Caki2 (cell line): ENCODE measurements at regions not wholly inside any gene's neighbourhood (a gene's known extent, or its start where the extent isn't known, plus 50 kb on each side); places are given as distances from the start of the nearest gene placed in this dataset.
"Not testable (repeated sequence)": the region's sequence is repeated elsewhere in the genome, so short reads cannot be mapped to it uniquely, and the experiment has no call there.

ENCODE experiments used
- DNase-seq: peaks from one replicate; pipeline ENCODE4 v3.0.0-alpha.2; 2015; ENCODE audit warnings: low read depth
- in situ Hi-C: cut with HindIII; loops from 2 replicates; pipeline ENCODE4 v1.10.0; 2016; ENCODE audit warnings: low sequenced_read_pairs, low pct_unique_long_range_greater_than_20kb, mixed read lengths

DNA sequence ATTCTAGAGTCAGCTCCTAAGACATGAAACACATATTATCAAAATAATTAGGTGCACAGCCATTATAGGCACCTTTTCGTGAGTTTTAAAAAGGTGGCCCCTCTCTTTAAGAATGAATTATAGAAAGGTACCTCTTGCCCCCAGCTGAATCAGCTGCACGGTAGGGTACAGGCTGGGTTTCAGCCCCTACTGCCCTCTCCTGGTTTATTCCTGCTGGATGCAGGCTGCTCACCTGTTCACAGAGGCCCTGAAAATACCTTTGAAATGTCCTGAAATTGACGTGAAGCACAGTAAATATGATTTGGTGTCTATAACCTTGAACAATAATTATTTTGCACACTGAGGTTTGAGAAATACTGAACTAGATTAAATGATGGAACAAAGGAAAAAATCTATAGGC is 504.8 kb upstream of the SGCD start:
- DNase-seq = no peak
- in situ Hi-C loops = no loop called here

DNA sequence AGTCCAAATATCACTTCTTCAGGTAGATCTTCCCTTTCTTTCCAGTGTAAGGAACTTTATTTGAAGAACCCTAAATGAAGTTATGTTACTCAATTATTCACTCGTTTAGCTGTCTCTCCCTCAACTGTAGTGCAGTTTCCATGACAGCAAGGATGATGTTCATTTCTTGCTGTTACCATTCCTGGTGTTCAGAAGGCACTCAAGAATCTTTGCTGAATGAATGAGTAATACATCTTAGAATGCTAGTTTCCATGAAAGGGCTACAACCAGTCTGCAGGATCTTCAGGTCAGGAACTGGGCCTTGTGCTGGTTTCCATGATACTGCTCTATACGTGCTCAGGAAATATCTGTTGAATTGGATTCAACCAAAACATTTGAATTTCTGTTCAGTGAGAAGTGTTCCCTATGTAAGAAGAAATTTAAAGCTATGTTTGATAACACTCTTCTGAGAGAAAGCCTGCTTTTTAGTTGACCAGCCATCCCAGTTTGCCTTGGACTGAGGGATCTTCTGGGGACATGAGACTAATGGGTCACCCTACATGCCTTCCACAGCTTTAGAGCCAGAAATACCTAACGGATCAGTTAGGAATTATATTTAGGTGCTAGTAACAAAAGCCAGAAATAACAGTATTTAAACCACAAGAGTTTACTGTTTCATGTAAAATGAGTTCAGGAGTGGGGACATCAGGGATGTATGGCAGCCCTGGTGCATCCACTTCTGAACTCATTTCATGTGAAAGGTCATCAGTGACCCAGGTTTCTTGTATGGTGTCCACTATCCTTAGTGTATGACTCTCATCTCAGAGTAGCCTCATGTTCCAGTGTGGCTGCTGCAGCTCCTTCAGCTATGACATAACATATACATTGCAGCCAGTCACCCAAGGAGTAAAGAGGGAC is 500.1 kb upstream of the SGCD start:
- in situ Hi-C loops = no loop called here
- no peak for DNase-seq

DNA sequence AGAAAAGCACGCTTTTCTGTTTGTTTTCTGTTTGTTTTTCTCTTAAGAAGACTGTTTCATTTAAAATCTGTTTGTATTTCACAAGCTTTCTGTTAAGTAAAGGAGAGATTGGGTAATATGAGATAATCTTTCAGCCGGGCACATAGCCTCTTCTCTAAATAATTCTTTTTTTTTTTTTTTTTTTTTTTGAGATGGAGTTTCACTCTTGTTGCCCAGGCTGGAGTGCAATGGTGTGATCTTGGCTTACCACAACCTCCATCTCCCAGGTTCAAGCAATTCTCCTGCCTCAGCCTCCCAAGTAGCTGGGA is 499.5 kb upstream of the SGCD start:
- DNase-seq, in situ Hi-C loops: not testable (repeated sequence)

DNA sequence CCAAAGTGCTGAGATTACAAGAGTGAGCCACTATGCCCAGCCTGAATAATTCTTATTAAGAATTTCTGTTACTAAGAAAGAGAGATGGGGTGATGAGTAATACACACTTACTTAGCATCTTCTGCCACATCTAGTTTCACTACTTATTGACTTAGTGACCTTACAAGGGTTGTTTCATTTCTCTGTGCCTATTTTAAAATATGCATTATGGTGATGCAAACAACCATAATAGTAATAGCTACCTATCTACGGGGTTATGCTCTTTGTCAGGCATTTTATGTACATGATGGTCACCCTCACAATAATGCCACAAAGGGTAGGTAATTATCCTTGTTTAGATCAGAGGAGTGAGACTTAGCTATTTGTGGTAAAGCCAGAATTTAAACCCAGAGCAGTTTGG is 499.0 kb upstream of the SGCD start:
- in situ Hi-C loops = no loop called here
- no peak for DNase-seq

DNA sequence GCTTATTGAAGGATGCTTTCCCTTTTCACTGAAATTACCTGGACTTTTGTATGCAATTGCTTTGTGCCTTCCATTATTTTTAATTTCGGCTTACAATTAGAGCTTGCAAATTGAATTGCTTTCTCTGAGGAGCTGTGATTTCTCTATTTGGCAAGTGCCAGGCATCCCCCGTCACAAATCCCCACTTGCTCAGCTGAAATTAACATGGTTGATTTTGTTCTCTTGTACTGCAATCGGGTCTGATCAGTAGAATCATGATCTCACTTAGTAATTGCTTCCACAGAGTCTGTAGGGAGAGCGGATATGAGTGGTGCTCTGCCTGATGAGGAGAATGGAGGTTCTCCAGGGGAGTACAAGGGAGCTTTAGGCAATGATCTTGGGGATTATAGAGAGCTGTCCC is 495.5 kb upstream of the SGCD start:
- no peak for DNase-seq
- in situ Hi-C loops = no loop called here

DNA sequence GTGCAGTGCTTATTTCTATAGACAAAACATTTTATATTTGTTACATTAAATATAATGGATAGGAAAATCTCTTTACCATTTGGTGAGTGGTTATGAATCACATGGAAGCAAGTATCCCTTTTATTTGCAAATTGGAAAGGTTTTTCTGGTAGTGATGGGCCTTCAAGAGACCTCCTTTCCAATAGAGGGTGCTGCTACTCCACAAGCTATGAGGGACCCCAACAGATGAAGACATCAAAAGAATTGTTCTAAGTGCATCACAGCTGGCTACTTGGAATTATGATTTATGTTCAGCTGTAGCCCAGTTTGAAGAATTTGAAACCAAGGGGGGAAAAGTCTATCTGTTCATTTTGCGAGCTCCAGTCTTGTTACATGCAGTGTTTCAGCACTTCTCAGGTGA is 493.7 kb upstream of the SGCD start:
- DNase-seq = no peak
- in situ Hi-C loops = no loop called here

DNA sequence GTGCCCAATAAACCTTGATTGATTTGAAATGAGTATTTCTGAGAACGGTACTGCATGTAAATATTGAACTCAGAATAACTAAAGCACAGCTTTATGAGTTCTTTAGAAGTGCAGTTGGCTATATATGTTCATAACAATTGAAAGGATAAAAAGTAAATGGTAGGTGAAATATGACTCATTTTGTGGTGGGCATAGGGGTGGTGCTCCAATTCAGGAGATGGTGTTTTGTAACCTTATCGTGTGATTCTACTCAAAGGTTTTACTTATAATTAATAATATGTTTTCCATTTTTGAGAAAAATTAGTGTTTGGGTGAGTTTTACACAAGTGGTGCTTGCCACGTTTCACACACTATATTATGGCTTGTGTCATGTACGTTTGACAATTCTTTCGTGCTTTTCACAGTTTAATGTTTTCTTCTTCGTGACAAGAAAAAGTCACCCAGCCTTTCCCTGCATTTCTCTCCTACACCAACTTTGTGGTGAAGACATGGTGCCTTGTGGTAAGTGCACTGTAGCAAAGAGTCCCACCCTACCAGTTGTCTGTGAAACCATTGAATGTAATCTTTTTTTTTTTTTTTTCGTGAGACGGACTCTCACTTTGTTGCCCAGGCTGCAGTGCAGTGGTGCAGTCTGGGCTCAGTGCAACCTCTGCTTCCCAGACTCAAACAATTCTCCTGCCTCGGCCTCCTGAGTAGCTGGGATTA is 492.5 kb upstream of the SGCD start:
- DNase-seq = no peak
- in situ Hi-C loops = no loop called here

DNA sequence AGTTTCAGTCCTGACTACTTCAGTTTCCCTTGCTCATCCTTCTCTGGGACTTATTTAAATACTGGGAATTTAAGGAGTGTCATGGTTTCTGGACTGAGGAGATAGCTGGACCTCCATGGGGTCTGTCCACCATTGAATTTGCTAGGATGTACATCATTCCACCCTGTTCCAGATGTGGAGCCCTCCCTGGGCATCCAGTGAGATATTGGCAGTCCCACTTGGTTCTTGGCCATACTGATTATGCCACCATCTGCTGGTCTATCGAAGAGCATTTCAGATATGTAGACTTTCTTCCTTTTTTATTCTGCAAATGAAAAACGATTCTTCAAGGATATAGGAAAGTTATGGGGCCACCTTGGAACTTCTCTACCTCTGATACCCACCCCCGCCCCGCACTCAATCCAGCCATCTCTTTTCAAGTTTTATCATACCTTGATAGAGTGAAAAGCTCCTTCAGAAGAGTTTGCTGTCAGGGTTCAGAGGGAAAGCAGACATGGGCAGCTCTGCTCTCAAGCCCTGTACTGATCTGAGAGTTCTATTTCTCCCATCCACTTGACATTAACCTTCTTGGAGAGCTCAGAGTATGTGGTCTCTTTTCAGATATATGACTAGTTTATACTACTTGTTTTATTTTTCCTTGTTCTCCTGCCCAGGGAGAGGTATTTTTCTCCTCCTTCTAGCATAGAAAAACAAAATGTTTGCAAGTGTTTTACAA is 490.7 kb upstream of the SGCD start:
- no peak for DNase-seq
- in situ Hi-C loops = no loop called here

DNA sequence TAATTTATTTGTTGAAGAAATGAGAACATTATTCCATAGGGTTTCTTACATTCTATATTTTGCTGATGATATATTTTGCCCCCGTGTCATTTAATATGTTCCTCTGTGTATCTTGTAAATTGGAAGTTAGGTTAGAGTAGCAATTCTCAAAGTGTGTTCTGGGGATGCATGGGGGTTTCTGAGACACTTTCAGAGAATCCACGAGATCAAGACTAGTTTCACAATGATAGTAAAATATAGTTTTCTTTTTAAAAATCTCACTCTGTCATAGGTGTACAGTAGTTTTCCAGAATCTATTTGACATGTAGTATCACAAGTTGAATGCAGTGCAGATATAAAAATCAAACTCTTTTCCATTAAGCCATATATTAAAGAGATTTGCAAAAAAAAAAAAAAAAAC is 488.6 kb upstream of the SGCD start:
- in situ Hi-C loops = no loop called here
- DNase-seq = no peak

DNA sequence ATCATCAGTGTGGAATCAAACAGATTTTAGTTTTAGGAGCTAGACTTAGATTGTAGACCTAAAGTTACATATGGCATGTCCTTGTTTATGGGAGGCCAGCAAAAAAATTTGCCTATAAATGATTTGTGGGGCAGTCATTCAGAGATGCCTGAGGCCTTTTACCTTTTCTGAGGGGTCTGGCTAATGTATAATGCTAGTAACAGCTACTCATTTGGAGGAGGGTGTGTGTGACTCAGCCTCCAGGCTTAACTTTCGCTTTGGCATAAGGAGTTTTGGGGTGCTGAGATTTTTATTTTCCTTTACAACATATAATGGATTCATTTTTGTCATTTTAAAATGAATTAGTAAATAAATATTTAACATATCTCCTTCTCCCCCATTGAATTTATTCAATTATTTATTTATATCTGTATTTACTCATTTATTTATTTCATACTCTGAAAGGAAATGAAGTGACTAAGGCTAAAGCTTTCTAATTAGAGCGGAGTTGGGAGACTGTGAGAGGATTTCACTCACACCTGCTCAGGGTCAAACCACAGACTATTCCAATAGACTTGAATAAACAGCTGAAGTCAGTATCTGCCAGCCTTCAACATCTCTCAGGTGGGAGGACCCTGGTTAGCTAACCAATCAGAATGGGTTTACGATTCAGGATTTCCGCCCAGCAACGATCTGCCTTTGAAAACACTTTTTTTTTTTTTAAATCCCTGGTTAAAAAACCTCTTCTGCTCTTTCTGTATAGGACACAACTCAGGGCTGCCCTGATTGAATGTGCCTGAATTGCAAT is 487.5 kb upstream of the SGCD start:
- in situ Hi-C loops = no loop called here
- DNase-seq = peak; percentile 6

DNA sequence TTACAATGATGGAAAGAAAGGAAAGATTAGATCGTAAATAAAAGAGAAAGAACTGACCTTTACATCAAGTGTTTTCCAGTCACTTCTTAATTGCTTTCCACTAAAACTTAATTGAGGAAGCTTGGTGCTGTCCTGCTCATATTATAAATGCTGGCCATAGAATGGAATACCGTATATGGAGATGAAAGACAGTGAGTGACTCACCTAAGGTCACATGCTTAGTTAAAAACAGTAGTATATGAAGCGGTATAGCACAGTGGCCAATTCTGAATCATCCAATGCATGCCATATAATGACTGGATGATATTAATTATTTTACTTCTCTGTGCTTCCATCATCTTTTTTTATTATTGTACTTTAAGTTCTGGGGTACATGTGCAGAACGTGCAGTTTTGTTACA is 482.4 kb upstream of the SGCD start:
- no peak for DNase-seq
- in situ Hi-C loops = no loop called here

DNA sequence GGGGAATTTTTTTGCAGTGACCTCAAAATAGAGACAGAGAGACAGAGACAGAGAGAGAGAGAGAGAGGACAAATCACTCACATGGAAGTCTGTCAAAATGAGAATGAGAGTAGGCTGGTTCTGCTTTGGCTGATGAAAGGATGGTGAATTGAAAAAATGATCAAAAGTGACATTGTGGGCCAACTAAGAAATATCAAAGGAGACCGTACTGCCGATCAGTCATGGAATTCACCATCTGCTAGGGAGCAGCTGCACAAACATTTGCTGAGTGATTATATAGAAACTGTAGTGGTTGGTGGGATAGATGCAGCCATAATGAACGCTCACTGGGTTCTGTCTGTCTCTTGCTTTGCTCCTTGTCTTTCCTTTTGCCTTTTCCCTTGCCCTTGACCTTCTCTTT is 476.6 kb upstream of the SGCD start:
- DNase-seq = no peak
- in situ Hi-C loops = no loop called here

DNA sequence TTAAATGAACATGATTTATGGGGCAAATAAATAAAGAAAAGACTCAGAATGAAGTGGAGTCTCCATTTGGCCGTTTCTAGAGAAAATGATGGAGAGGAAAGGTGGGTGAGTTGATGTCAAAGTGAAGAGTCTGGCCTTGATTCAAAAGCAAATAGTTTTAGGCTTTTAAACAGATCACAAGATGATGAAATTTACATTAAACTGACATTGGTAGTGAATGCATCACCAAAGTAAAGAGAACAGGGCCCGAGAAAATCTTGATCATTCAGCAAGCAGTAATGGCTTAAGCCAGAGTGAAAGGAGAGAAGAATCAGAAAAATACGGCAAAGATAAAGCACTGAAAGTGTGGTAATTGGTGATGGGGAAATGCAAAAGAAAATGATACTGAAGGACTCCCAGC is 460.0 kb upstream of the SGCD start:
- in situ Hi-C loops = no loop called here

DNA sequence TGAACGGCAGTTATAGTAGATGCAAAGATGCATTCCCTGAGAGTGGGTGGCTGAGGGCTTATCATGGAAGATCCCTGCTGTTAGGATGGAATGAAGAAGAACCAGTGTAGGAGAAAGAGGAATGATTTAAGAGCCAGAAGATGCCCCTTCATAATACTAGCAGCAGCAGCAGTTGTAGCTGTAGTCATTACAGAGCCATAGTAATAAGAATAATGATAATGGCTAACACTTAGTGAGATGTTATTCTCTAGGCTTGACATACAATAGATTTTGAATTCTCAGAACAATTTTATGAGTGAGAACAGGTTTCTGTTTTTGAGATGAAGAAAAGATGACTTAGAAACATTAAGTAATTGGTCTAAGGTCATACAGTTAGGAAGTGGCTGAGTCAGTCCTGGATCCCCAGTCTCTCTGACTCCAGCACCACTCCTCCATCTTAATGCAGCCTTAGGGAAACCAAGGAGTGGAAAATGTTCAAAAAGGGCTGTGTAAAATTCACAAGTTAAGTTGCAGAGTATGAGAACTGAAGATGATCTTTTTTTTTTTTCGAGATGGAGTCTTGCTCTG is 459.4 kb upstream of the SGCD start:
- DNase-seq = no peak
- in situ Hi-C loops = no loop called here

More for the DNA sequence above, 460.0 kb upstream of the SGCD start:
- no peak for DNase-seq

DNA sequence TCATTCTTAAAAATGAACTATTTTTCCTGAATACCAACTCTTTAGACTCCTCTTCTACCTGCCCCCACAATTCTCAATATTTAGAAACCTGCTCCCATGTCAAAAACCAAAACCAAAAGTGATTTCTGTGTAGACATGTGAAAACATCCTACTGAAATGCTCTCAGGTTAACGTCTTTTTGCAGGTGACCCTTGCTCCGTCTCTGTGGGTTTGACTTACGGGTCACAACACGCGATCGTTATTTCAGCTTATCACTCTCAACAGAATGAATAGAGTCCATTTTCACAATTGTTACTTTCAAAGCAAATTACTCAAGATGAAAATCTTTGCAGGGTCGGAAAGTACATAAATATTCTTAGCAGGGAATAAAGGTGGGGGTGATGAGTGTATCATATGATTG is 456.3 kb upstream of the SGCD start:
- DNase-seq = no peak
- in situ Hi-C loops = no loop called here

DNA sequence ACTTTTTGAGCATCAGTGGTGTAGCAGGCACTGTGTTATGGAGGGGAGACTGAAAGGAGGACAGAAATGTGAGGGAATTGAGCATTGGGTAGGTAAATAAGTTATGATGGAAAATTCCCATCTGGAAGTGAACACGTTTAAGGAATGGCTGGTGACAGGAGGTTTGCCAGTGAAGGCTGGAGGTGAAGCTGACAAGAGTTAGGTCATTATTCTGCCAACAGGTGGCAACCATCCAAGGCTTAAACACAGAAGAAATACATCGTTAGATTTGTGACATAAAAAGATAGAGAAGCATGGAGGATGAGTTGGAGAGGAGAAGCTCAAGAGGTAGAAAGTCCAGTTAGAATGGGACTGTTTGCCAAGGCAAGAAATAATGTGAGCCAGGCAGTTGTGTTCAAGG is 455.3 kb upstream of the SGCD start:
- DNase-seq = no peak
- in situ Hi-C loops = no loop called here

DNA sequence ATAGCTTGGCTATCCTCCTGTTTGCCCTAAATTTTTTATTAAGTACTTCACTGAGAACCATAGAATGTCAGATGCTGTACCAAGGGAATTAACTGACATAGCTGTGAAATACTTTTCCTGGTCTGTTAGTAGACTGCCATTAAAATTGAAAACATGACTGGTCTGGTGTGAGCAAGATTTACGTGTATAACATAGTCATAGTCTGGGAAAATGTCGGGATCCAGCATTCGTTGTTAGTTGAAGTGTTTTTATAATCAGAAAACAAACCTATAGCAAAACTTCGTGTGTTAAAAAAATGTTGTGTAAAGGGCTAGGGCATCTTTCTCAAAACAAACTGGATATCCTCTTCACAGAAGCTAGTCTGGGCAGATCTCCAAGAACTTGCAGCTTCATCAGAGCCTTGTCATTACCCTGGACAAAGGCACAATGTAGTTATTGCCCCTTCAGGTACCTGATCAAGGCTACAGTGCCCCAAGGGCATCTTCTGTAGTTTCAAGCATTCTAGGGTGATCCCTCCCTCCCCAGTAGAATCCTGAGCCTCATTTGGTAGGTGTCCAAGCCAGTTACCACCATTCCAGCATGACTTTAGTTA is 454.2 kb upstream of the SGCD start:
- DNase-seq = no peak
- in situ Hi-C loops = no loop called here

DNA sequence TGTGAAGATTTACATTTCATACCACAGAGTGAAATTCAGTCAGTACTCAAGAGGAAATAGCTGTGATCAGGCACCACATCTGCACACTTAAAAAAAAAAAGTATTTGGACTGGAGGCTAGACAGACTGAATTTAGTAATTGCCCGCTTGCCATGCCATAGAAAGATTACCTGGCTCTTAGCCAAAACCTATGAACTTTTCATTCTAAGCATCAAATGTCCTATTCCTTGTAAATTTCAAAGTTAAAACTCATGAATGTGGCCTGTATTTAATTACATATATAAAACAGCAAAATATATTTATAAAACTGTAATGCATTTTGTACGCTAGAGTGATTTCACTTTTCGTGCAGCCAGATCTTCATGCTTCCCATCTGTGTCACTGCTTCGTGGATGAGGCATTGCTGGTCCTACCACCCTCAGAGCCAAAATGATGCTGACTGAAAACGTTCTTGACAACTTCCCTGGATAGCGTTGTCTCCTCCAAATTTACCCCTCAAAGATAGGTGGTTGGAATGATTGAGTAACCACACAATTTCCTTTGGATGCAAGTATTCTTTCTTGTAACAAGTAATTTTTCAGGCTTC is 447.9 kb upstream of the SGCD start:
- no peak for DNase-seq
- in situ Hi-C loops = no loop called here
